ENCODE measurements at regions not wholly inside any gene's neighbourhood (a gene's known extent, or its start where the extent isn't known, plus 50 kb on each side); places are given as distances from the start of the nearest gene placed in this dataset.
"Not testable (repeated sequence)": the region's sequence is repeated elsewhere in the genome, so short reads cannot be mapped to it uniquely, and the experiment has no call there.

- DNase-seq, result no peak
Measured at GRCh38 chr11:41519696-41520095, 60.2 kb upstream of the LRRC4C start.

- no peak for DNase-seq
Measured at GRCh38 chr11:41522391-41522790, 62.9 kb upstream of the LRRC4C start.

GRCh38 chr11:41522899-41523672, 63.6 kb upstream of the LRRC4C start:
- no peak for DNase-seq

GRCh38 chr11:41527530-41527929, 68.1 kb upstream of the LRRC4C start:
- no peak for DNase-seq

- DNase-seq, result no peak
Measured at GRCh38 chr11:41532413-41532812, 73.0 kb upstream of the LRRC4C start.

- no peak for DNase-seq
Measured at GRCh38 chr11:41533761-41534160, 74.3 kb upstream of the LRRC4C start.

- DNase-seq, result no peak
Measured at GRCh38 chr11:41534391-41534790, 74.9 kb upstream of the LRRC4C start.

GRCh38 chr11:41534861-41535260, 75.4 kb upstream of the LRRC4C start:
- DNase-seq, result no peak

- no peak for DNase-seq
Measured at GRCh38 chr11:41536021-41536568, 76.6 kb upstream of the LRRC4C start.

GRCh38 chr11:41544902-41545301, 85.5 kb upstream of the LRRC4C start:
- DNase-seq, result not testable (repeated sequence)

GRCh38 chr11:41578421-41579051, 119.1 kb upstream of the LRRC4C start:
- DNase-seq, result no peak

- DNase-seq, result no peak
Measured at GRCh38 chr11:41579546-41579945, 120.1 kb upstream of the LRRC4C start.

GRCh38 chr11:41609511-41609910, 150.1 kb upstream of the LRRC4C start:
- no peak for DNase-seq

- DNase-seq, result no peak
Measured at GRCh38 chr11:41612415-41612814, 153.0 kb upstream of the LRRC4C start.

GRCh38 chr11:41613326-41613725, 153.9 kb upstream of the LRRC4C start:
- DNase-seq, result no peak

- DNase-seq, result no peak
Measured at GRCh38 chr11:41622707-41623359, 163.4 kb upstream of the LRRC4C start.

- no peak for DNase-seq
Measured at GRCh38 chr11:41659985-41660384, 200.5 kb upstream of the LRRC4C start.

- no peak for DNase-seq
Measured at GRCh38 chr11:41660585-41660984, 201.1 kb upstream of the LRRC4C start.

- DNase-seq, result no peak
Measured at GRCh38 chr11:41665441-41666360, 206.2 kb upstream of the LRRC4C start.

GRCh38 chr11:41666951-41667653, 207.7 kb upstream of the LRRC4C start:
- no peak for DNase-seq

- DNase-seq, result no peak
Measured at GRCh38 chr11:41675205-41675604, 215.8 kb upstream of the LRRC4C start.

- DNase-seq, result no peak
Measured at GRCh38 chr11:41713030-41713429, 253.6 kb upstream of the LRRC4C start.

All from hematopoietic multipotent progenitor cell treated with erythropoietin and hydrocortisone succinate and interleukin-3 and kit ligand, for 6 days (in vitro differentiated cells).